ENCODE measurements at regions not wholly inside any gene's neighbourhood (a gene's known extent, or its start where the extent isn't known, plus 50 kb on each side); places are given as distances from the start of the nearest gene placed in this dataset.

GRCh38 chr3:176959867-176960266 lies 237.4 kb downstream of the TBL1XR1 start:
- Mint-ChIP-seq H3K4me1 (ENCODE audit: unreplicated experiment) (peaks cover 7% of the 10 kb centered on the region), H3K27ac (ENCODE audit: unreplicated experiment) (no peak overlapping the region), H3K9me3 (ENCODE audit: unreplicated experiment) (no peaks in the 10 kb centered on the region), H3K4me3 (ENCODE audit: unreplicated experiment) (no peak overlapping the region), H3K36me3 (ENCODE audit: low read depth, unreplicated experiment) (no peaks in the 10 kb centered on the region), H3K27me3 (ENCODE audit: unreplicated experiment) (no peaks in the 10 kb centered on the region)
- no peak for TF ChIP-seq CTCF (IDR thresholded peaks at IDR 0.05; ENCODE audit: unreplicated experiment)
- no peak for DNase-seq (ENCODE audit: low spot score)

- DNase-seq (ENCODE audit: low spot score): no peak
- no peaks in the 10 kb centered on the region for H3K27me3 Mint-ChIP-seq (ENCODE audit: unreplicated experiment)
- H3K4me1 Mint-ChIP-seq (ENCODE audit: unreplicated experiment): peaks cover 7% of the 10 kb centered on the region
- no peak for TF ChIP-seq CTCF (IDR thresholded peaks at IDR 0.05; ENCODE audit: unreplicated experiment)
- H3K27ac Mint-ChIP-seq (ENCODE audit: unreplicated experiment): no peak overlapping the region
- no peak overlapping the region for H3K4me3 Mint-ChIP-seq (ENCODE audit: unreplicated experiment)
- no peaks in the 10 kb centered on the region for H3K9me3 Mint-ChIP-seq (ENCODE audit: unreplicated experiment)
- no peaks in the 10 kb centered on the region for H3K36me3 Mint-ChIP-seq (ENCODE audit: low read depth, unreplicated experiment)
These were observed 238.7 kb downstream of the TBL1XR1 start for GRCh38 chr3:176958560-176958959.

- H3K4me3 Mint-ChIP-seq (ENCODE audit: unreplicated experiment): no peak overlapping the region
- H3K27me3 Mint-ChIP-seq (ENCODE audit: unreplicated experiment): no peaks in the 10 kb centered on the region
- no peak for DNase-seq (ENCODE audit: low spot score)
- no peak overlapping the region for H3K27ac Mint-ChIP-seq (ENCODE audit: unreplicated experiment)
- peaks cover 10% of the 10 kb centered on the region for H3K4me1 Mint-ChIP-seq (ENCODE audit: unreplicated experiment)
- no peaks in the 10 kb centered on the region for H3K9me3 Mint-ChIP-seq (ENCODE audit: unreplicated experiment)
- no peak for TF ChIP-seq CTCF (IDR thresholded peaks at IDR 0.05; ENCODE audit: unreplicated experiment)
- H3K36me3 Mint-ChIP-seq (ENCODE audit: low read depth, unreplicated experiment): no peaks in the 10 kb centered on the region
These were observed 242.8 kb downstream of the TBL1XR1 start for GRCh38 chr3:176954517-176954916.

GRCh38 chr3:176953106-176954060 lies 243.9 kb downstream of the TBL1XR1 start:
- no peaks in the 10 kb centered on the region for H3K27me3 Mint-ChIP-seq (ENCODE audit: unreplicated experiment)
- no peaks in the 10 kb centered on the region for H3K9me3 Mint-ChIP-seq (ENCODE audit: unreplicated experiment)
- no peak for DNase-seq (ENCODE audit: low spot score)
- H3K36me3 Mint-ChIP-seq (ENCODE audit: low read depth, unreplicated experiment): no peaks in the 10 kb centered on the region
- TF ChIP-seq CTCF (IDR thresholded peaks at IDR 0.05; ENCODE audit: unreplicated experiment): no peak
- H3K4me1 Mint-ChIP-seq (ENCODE audit: unreplicated experiment): peaks cover 10% of the 10 kb centered on the region
- H3K27ac Mint-ChIP-seq (ENCODE audit: unreplicated experiment): no peak overlapping the region
- H3K4me3 Mint-ChIP-seq (ENCODE audit: unreplicated experiment): no peak overlapping the region

GRCh38 chr3:176951586-176952292 lies 245.5 kb downstream of the TBL1XR1 start:
- peaks cover 10% of the 10 kb centered on the region for H3K4me1 Mint-ChIP-seq (ENCODE audit: unreplicated experiment)
- no peak overlapping the region for H3K4me3 Mint-ChIP-seq (ENCODE audit: unreplicated experiment)
- no peaks in the 10 kb centered on the region for H3K9me3 Mint-ChIP-seq (ENCODE audit: unreplicated experiment)
- no peaks in the 10 kb centered on the region for H3K36me3 Mint-ChIP-seq (ENCODE audit: low read depth, unreplicated experiment)
- H3K27ac Mint-ChIP-seq (ENCODE audit: unreplicated experiment): no peak overlapping the region
- TF ChIP-seq CTCF (IDR thresholded peaks at IDR 0.05; ENCODE audit: unreplicated experiment): no peak
- no peak for DNase-seq (ENCODE audit: low spot score)
- peaks cover 1% of the 10 kb centered on the region for H3K27me3 Mint-ChIP-seq (ENCODE audit: unreplicated experiment)

Data from endothelial cell (in vitro differentiated cells).